Neuronal stem cell (in vitro differentiated cells): ENCODE measurements at regions not wholly inside any gene's neighbourhood (a gene's known extent, or its start where the extent isn't known, plus 50 kb on each side); places are given as distances from the start of the nearest gene placed in this dataset.
"Not testable (repeated sequence)": the region's sequence is repeated elsewhere in the genome, so short reads cannot be mapped to it uniquely, and the experiment has no call there.

Experiments used
- DNase-seq: peaks from one replicate; pipeline ENCODE4 v3.0.0-alpha.2; 2013; ENCODE audit warnings: low spot score
- H2AFZ ChIP-seq: one replicate; pipeline ENCODE4 v1.6.1; 2013; ENCODE audit warnings: mild to moderate bottlenecking, low read length, inconsistent platforms
- H2AK5ac ChIP-seq: 2 replicates; pipeline ENCODE4 v1.6.1; 2013; ENCODE audit warnings: low read depth, mild to moderate bottlenecking, inconsistent platforms, low read length, moderate library complexity, mixed read lengths
- H2BK120ac ChIP-seq: 2 replicates; pipeline ENCODE4 v1.6.1; 2013; ENCODE audit warnings: low read depth, mild to moderate bottlenecking, inconsistent platforms, low read length, moderate library complexity, mixed read lengths
- H2BK12ac ChIP-seq: one replicate; pipeline ENCODE4 v1.6.1; 2013; ENCODE audit warnings: low read length, inconsistent platforms
- H2BK15ac ChIP-seq: 2 replicates; pipeline ENCODE4 v1.6.1; 2013; ENCODE audit warnings: mild to moderate bottlenecking, low read length, inconsistent platforms, mixed read lengths
- H2BK5ac ChIP-seq: one replicate; pipeline ENCODE4 v1.6.1; 2013; ENCODE audit warnings: inconsistent platforms, mild to moderate bottlenecking, low read length, moderate library complexity
- H3K14ac ChIP-seq: one replicate; pipeline ENCODE4 v1.6.1; 2013; ENCODE audit warnings: low read length, inconsistent platforms
- H3K18ac ChIP-seq: 2 replicates; pipeline ENCODE4 v1.6.1; 2013; ENCODE audit warnings: low read length, inconsistent platforms
- H3K23ac ChIP-seq: 2 replicates; pipeline ENCODE4 v1.6.1; 2013; ENCODE audit warnings: low read depth, mild to moderate bottlenecking, mixed read lengths, low read length, inconsistent platforms; ENCODE audit not compliant: poor library complexity
- H3K27ac ChIP-seq: replicated peaks from 3 replicates; pipeline ENCODE4 v1.5.1; 2013; ENCODE audit warnings: low read length, inconsistent platforms
- H3K27me3 ChIP-seq, 3 experiments: 2 replicates each; pipeline ENCODE4 v1.6.1; 2013; ENCODE audit warnings: low read length in 3 of 3, mild to moderate bottlenecking in 2 of 3, inconsistent platforms in 1 of 3, low read depth in 1 of 3, mixed read lengths in 1 of 3, moderate library complexity in 1 of 3; ENCODE audit not compliant: control insufficient read depth in 3 of 3, insufficient read depth in 3 of 3
- H3K36me3 ChIP-seq, 2 donors: replicated peaks in 1 of 2; 2 replicates each; pipeline ENCODE4 v1.6.1; 2013; ENCODE audit warnings: low read length in 2 of 2; ENCODE audit not compliant: control insufficient read depth in 2 of 2, insufficient read depth in 2 of 2
- H3K4ac ChIP-seq: 2 replicates; pipeline ENCODE4 v1.6.1; 2013; ENCODE audit warnings: inconsistent platforms, mild to moderate bottlenecking, low read length, moderate library complexity
- H3K4me1 ChIP-seq, 2 donors: 1 replicate in 1 of 2; 2 replicates in 1 of 2; pipeline ENCODE4 v1.6.1; 2013; ENCODE audit warnings: low read length in 2 of 2, low read depth in 1 of 2; ENCODE audit not compliant: control insufficient read depth in 2 of 2, insufficient read depth in 1 of 2
- H3K4me2 ChIP-seq: one replicate; pipeline ENCODE4 v1.6.1; 2013; ENCODE audit warnings: mild to moderate bottlenecking, low read length, inconsistent platforms; ENCODE audit not compliant: insufficient read depth, poor library complexity, severe bottlenecking
- H3K4me3 ChIP-seq, 2 donors: 2 replicates each; pipeline ENCODE4 v1.5.1; 2013; ENCODE audit warnings: low read length in 2 of 2, mild to moderate bottlenecking in 2 of 2, inconsistent platforms in 1 of 2, moderate library complexity in 1 of 2
- H3K79me1 ChIP-seq: one replicate; pipeline ENCODE4 v1.6.1; 2013; ENCODE audit warnings: low read depth, mild to moderate bottlenecking, inconsistent platforms, low read length, moderate library complexity
- H3K9ac ChIP-seq: one replicate; pipeline ENCODE4 v1.6.1; 2013; ENCODE audit warnings: mild to moderate bottlenecking, low read depth, low read length, inconsistent platforms; ENCODE audit not compliant: poor library complexity
- H3K9me3 ChIP-seq, 2 donors: replicated peaks in 1 of 2; 2 replicates each; pipeline versions ENCODE3 to v1.6.1; 2013; ENCODE audit warnings: low read length in 2 of 2, mild to moderate bottlenecking in 2 of 2, inconsistent platforms in 1 of 2, low read depth in 1 of 2, mixed read lengths in 1 of 2, moderate library complexity in 1 of 2; ENCODE audit not compliant: control insufficient read depth in 2 of 2, insufficient read depth in 1 of 2
- H4K8ac ChIP-seq: one replicate; pipeline ENCODE4 v1.6.1; 2013; ENCODE audit warnings: low read depth, mild to moderate bottlenecking, inconsistent platforms, low read length, moderate library complexity
- H4K91ac ChIP-seq: one replicate; pipeline ENCODE4 v1.6.1; 2013; ENCODE audit warnings: low read length, low read depth, mild to moderate bottlenecking, inconsistent platforms; ENCODE audit not compliant: poor library complexity
- WGBS, 2 donors: extraction: QIAGEN DNeasy Blood & Tissue Kit; methylation state at CpG; one replicate each; pipeline ENCODE4 v1.1.7; 2013; ENCODE audit warnings: missing lambda C conversion rate in 2 of 2, mixed read lengths in 1 of 2; ENCODE audit not compliant: insufficient read length in 2 of 2, insufficient replicate concordance in 1 of 2; ENCODE audit errors: extremely low coverage in 2 of 2; 5-methylcytosine and 5-hydroxymethylcytosine counted together

DNA sequence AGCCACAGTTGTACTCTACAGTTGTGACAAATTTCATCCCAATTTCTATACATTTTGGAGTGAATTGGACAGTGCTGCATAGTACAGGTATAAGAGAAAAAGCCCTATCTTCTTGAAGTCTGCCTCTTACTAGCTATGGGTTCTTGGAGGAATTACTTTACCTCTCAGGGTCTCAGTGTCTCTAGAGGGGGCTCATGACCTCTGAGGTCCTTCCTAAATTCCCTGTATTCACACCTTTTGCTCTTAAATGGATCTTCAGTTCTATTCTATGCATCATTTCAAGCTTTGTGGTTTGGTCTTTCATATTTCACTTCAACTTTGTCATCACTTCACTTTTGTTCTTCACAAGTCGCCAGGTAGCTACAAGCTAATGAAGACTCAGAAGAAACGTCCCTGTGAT lies 71.2 kb upstream of the ERCC4 start:
- no peak overlapping the region for H2AFZ ChIP-seq
- no peak overlapping the region for H3K9ac ChIP-seq
- no peak overlapping the region for H3K18ac ChIP-seq
- no peak overlapping the region for H2BK12ac ChIP-seq
- H4K8ac ChIP-seq, result no peak overlapping the region
- H3K4me3 ChIP-seq, result no peak overlapping the region
- no peak overlapping the region for H2AK5ac ChIP-seq
- H3K27me3 ChIP-seq, result peaks cover 0 to 2% (median 0%) of the 10 kb centered on the region in 3 experiments
- no peak overlapping the region for H3K14ac ChIP-seq
- H3K27ac ChIP-seq, result no peak overlapping the region
- H3K9me3 ChIP-seq, result no peaks in the 10 kb centered on the region
- H3K36me3 ChIP-seq, result no peaks in the 10 kb centered on the region
- H2BK120ac ChIP-seq, result no peak overlapping the region
- H2BK15ac ChIP-seq, result no peak overlapping the region
- H3K4ac ChIP-seq, result no peak overlapping the region
- no peaks in the 10 kb centered on the region for H3K4me1 ChIP-seq
- no peak overlapping the region for H2BK5ac ChIP-seq
- no peaks in the 10 kb centered on the region for H3K79me1 ChIP-seq
- H3K23ac ChIP-seq, result no peak overlapping the region
- DNase-seq, result no peak
- no peak overlapping the region for H3K4me2 ChIP-seq
- no CpG with 5 or more reads among the region's 2 CpGs for WGBS, 2 donors
- H4K91ac ChIP-seq, result no peak overlapping the region

DNA sequence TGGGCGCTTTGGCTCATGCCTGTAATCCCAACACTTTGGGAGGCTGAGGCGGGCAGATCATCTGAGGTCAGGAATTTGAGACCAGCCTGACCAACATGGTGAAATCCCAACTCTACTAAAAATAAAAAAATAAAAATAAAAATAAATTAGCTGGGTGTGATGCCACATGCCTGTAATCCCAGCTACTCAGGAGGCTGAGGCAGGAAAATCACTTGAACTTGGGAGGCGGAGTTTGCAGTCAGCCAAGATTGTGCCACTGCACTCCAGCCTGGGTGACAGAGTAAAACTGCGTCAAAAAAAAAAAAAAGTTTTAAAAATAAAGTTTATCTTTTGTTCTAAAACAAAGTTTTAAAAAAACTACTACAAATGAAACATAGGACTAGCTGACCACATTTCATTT lies 69.8 kb upstream of the ERCC4 start:
- not testable (repeated sequence) for H3K23ac ChIP-seq, H2BK120ac ChIP-seq, H3K14ac ChIP-seq, H2BK5ac ChIP-seq, H2AFZ ChIP-seq, H3K18ac ChIP-seq, DNase-seq, H3K9me3 ChIP-seq, H2BK15ac ChIP-seq, H3K4me2 ChIP-seq, H3K9ac ChIP-seq, H3K27me3 ChIP-seq, H3K4me3 ChIP-seq, H3K4me1 ChIP-seq, H3K4ac ChIP-seq, H2BK12ac ChIP-seq, H3K27ac ChIP-seq, H3K36me3 ChIP-seq, H4K8ac ChIP-seq, H3K79me1 ChIP-seq, H4K91ac ChIP-seq, H2AK5ac ChIP-seq
- WGBS, 2 donors, result no CpG with 5 or more reads among the region's 4 CpGs

DNA sequence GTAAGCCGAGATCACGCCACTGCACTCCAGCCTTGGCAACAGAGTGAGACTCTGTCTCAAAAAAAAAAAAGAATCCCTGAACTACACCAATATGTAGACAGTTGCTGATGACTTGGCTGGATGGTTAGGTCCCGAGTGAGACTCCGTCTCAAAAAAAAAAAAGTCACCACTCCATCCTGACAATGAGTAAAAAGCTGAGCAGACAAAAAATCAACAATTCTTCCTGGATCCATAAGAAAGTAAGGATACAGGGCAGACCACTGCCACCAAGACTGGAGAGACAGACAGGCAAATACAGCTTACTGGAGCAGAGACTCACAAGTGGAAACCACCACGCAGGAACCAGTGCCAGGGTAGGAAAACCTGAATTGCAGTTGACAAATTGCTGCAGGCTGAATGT lies 67.1 kb upstream of the ERCC4 start:
- H3K4ac ChIP-seq, result no peak overlapping the region
- no CpG with 5 or more reads among the region's 5 CpGs for WGBS, 2 donors
- no peak overlapping the region for H3K4me2 ChIP-seq
- no peak overlapping the region for H2AFZ ChIP-seq
- H3K4me3 ChIP-seq, result no peak overlapping the region
- H3K27me3 ChIP-seq, result peaks cover 0 to 2% (median 0%) of the 10 kb centered on the region in 3 experiments
- H2AK5ac ChIP-seq, result no peak overlapping the region
- H3K36me3 ChIP-seq, result no peaks in the 10 kb centered on the region
- H3K18ac ChIP-seq, result no peak overlapping the region
- no peak overlapping the region for H2BK12ac ChIP-seq
- H3K14ac ChIP-seq, result no peak overlapping the region
- no peaks in the 10 kb centered on the region for H3K9me3 ChIP-seq
- H3K79me1 ChIP-seq, result no peaks in the 10 kb centered on the region
- no peak overlapping the region for H2BK120ac ChIP-seq
- DNase-seq, result no peak
- no peak overlapping the region for H3K23ac ChIP-seq
- H2BK15ac ChIP-seq, result no peak overlapping the region
- no peak overlapping the region for H3K9ac ChIP-seq
- no peak overlapping the region for H2BK5ac ChIP-seq
- H4K8ac ChIP-seq, result no peak overlapping the region
- H4K91ac ChIP-seq, result no peak overlapping the region
- H3K27ac ChIP-seq, result no peak overlapping the region
- no peaks in the 10 kb centered on the region for H3K4me1 ChIP-seq

DNA sequence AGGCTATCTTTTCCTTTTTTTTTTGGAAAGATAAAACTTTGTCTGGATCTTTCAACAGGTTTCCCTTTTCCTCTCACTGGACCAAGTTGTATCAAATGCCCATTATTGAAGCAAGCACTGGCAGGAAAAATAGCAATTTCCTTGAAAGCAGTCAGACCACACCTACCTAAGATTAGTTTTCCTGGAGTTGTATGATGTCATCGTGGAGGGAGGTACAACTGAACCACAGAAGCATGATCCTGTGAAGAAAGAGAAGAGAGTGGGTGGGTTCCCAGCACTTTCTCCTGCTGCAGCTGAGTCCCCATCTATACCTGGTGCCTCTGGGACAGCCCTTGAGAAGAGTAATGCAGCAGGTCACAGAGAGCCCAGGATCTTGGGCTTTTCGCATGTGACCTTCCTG lies 63.6 kb upstream of the ERCC4 start:
- Histone ChIP-seq H3K9me3 (no peaks in the 10 kb centered on the region), H2BK5ac (no peak overlapping the region), H3K27ac (no peak overlapping the region), H4K91ac (no peak overlapping the region), H2BK120ac (no peak overlapping the region), H2BK15ac (no peak overlapping the region), H3K23ac (no peak overlapping the region), H2AFZ (no peak overlapping the region), H3K4me1 (no peaks in the 10 kb centered on the region), H2AK5ac (no peak overlapping the region), H3K79me1 (no peaks in the 10 kb centered on the region), H3K27me3 (no peaks in the 10 kb centered on the region), H3K36me3 (no peaks in the 10 kb centered on the region), H3K14ac (no peak overlapping the region), H3K4me3 (no peak overlapping the region), H3K4me2 (no peak overlapping the region), H3K18ac (no peak overlapping the region), H3K9ac (no peak overlapping the region), H3K4ac (no peak overlapping the region), H2BK12ac (no peak overlapping the region), H4K8ac (no peak overlapping the region)
- no CpG with 5 or more reads among the region's 2 CpGs for WGBS, 2 donors
- DNase-seq, result no peak
